ENCODE measurements at regions not wholly inside any gene's neighbourhood (a gene's known extent, or its start where the extent isn't known, plus 50 kb on each side); places are given as distances from the start of the nearest gene placed in this dataset.

GRCh38 chr20:57936636-57937385 is 227.0 kb upstream of the PMEPA1 start (continued):
- TF ChIP-seq ZNF687 (IDR thresholded peaks at IDR 0.05) (no peak), CHD1 (IDR thresholded peaks at IDR 0.05; ENCODE audit: low read depth, low read length) (no peak), RAD51 (IDR thresholded peaks at IDR 0.05) (no peak)

GRCh38 chr20:57934913-57935312 is 225.1 kb upstream of the PMEPA1 start:
- FAIRE-seq (no peak), ATAC-seq (no peak), DNase-seq (ENCODE audit: low read depth, low spot score) (no peak)
- Histone ChIP-seq H4K20me1 (ENCODE audit: control insufficient read depth, insufficient read depth) (no peaks in the 10 kb centered on the region), H3K79me2 (ENCODE audit: control insufficient read depth, insufficient read depth, low read length) (no peaks in the 10 kb centered on the region), H3K27me3 (replicated peaks in 1 of 2; ENCODE audit: control insufficient read depth in 2 of 2, insufficient read depth in 2 of 2, low read length in 1 of 2) (peaks cover 0 to 1% of the 10 kb centered on the region in 2 experiments; a peak in 2 of 4 replicates), H3K9me3 (replicated peaks; ENCODE audit: control insufficient read depth, insufficient read depth, low read length) (no peaks in the 10 kb centered on the region), H3K4me2 (ENCODE audit: control insufficient read depth, insufficient read depth) (no peak overlapping the region), H2AFZ (ENCODE audit: control insufficient read depth, low read depth, low read length) (no peak overlapping the region), H3K4me3 (no peak overlapping the region), H3K36me3 (ENCODE audit: control insufficient read depth in 2 of 2, insufficient read depth in 2 of 2, low read length in 1 of 2) (no peaks in the 10 kb centered on the region), H3K27ac (ENCODE audit: control insufficient read depth, insufficient read depth) (no peak overlapping the region), H3K4me1 (ENCODE audit: control insufficient read depth, insufficient read depth, low read length) (no peaks in the 10 kb centered on the region), H3K9ac (ENCODE audit: control insufficient read depth, insufficient read depth, low read length) (no peak overlapping the region)
- in situ Hi-C loops (cut with MboI) (no loop called here), intact Hi-C loops (cut with micrococcal nuclease; ENCODE audit: unreplicated experiment) (no loop called here)
- POLR2A ChIA-PET, result no interaction called here
- WGBS (ENCODE audit: insufficient coverage, insufficient replicate concordance, low lambda C conversion rate, missing lambda C conversion rate), result 35% methylated on average over 10 of the region's 10 CpGs
- SMC1A ChIA-PET (ENCODE audit: uncharacterized antibody, unreplicated experiment), result no interaction called here
- RAD21 ChIA-PET (ENCODE audit: unreplicated experiment), result no interaction called here
- CTCF ChIA-PET, result no interaction called here
- no TSS peak for BruUV-seq (replicated peaks)
- TF ChIP-seq TBL1XR1 (IDR thresholded peaks at IDR 0.05; ENCODE audit: low read depth, low read length) (no peak), BHLHE40 (IDR thresholded peaks at IDR 0.05; ENCODE audit: borderline replicate concordance in 1 of 2, low read depth in 2 of 2, low read length in 1 of 2) (no peak), ZBTB11 (CRISPR knock-in tag; IDR thresholded peaks at IDR 0.05) (no peak), PKNOX1 (IDR thresholded peaks at IDR 0.05) (no peak), KLF5 (IDR thresholded peaks at IDR 0.05; ENCODE audit: partially characterized antibody) (no peak), NBN (IDR thresholded peaks at IDR 0.05) (no peak), E2F4 (IDR thresholded peaks at IDR 0.05; ENCODE audit: low read depth, low read length) (no peak), IRF5 (IDR thresholded peaks at IDR 0.05; ENCODE audit: borderline replicate concordance) (no peak)

All from GM12878 (cell line).